HG02840 (cell line): ENCODE measurements at regions not wholly inside any gene's neighbourhood (a gene's known extent, or its start where the extent isn't known, plus 50 kb on each side); places are given as distances from the start of the nearest gene placed in this dataset.

Source experiments
- ATAC-seq: cut with Tn5 transposase; IDR thresholded peaks from one replicate; pipeline ENCODE4 v1.9.1; 2021; ENCODE audit warnings: mild to moderate bottlenecking, moderate library complexity, moderate number of reproducible peaks; ENCODE audit not compliant: unreplicated experiment, low FRiP score

- ATAC-seq, result no peak
Observed at GRCh38 chrX:39931529-39932282, 166.1 kb downstream of the BCOR start.

GRCh38 chrX:39935411-39936064 lies 162.2 kb downstream of the BCOR start:
- ATAC-seq, result no peak

GRCh38 chrX:39936886-39937770 lies 160.6 kb downstream of the BCOR start:
- no peak for ATAC-seq

- ATAC-seq, result no peak
Observed at GRCh38 chrX:39938466-39938865, 159.3 kb downstream of the BCOR start.

GRCh38 chrX:39939678-39940077 lies 158.1 kb downstream of the BCOR start:
- no peak for ATAC-seq

- no peak for ATAC-seq
Observed at GRCh38 chrX:39941332-39941920, 156.3 kb downstream of the BCOR start.

- no peak for ATAC-seq
Observed at GRCh38 chrX:39944416-39944815, 153.3 kb downstream of the BCOR start.

GRCh38 chrX:39945709-39946108 lies 152.0 kb downstream of the BCOR start:
- ATAC-seq, result no peak

- ATAC-seq, result no peak
Observed at GRCh38 chrX:39946822-39947221, 150.9 kb downstream of the BCOR start.

GRCh38 chrX:39948582-39948981 lies 149.2 kb downstream of the BCOR start:
- no peak for ATAC-seq

GRCh38 chrX:39950018-39950688 lies 147.6 kb downstream of the BCOR start:
- ATAC-seq, result no peak

GRCh38 chrX:39952989-39953388 lies 144.8 kb downstream of the BCOR start:
- no peak for ATAC-seq

GRCh38 chrX:39953879-39954278 lies 143.9 kb downstream of the BCOR start:
- no peak for ATAC-seq

- ATAC-seq, result no peak
Observed at GRCh38 chrX:39954851-39955250, 142.9 kb downstream of the BCOR start.

GRCh38 chrX:39955625-39956024 lies 142.1 kb downstream of the BCOR start:
- ATAC-seq, result no peak

- no peak for ATAC-seq
Observed at GRCh38 chrX:39956803-39957394, 140.9 kb downstream of the BCOR start.

GRCh38 chrX:39957816-39958566 lies 139.8 kb downstream of the BCOR start:
- ATAC-seq, result no peak

- no peak for ATAC-seq
Observed at GRCh38 chrX:39958850-39959249, 138.9 kb downstream of the BCOR start.

- no peak for ATAC-seq
Observed at GRCh38 chrX:39960219-39960618, 137.5 kb downstream of the BCOR start.
